ENCODE measurements at regions not wholly inside any gene's neighbourhood (a gene's known extent, or its start where the extent isn't known, plus 50 kb on each side); places are given as distances from the start of the nearest gene placed in this dataset.

GRCh38 chr14:87066221-87066817 is 926.7 kb downstream of the GALC start:
- Histone ChIP-seq H3K9ac (ENCODE audit: low read depth, low read length) (no peak overlapping the region), H3K36me3 (ENCODE audit: insufficient read depth, low read length) (no peaks in the 10 kb centered on the region), H3K9me3 (ENCODE audit: control insufficient read depth, insufficient read depth, low read length) (no peaks in the 10 kb centered on the region), H3K4me1 (ENCODE audit: insufficient read depth, low read length) (no peaks in the 10 kb centered on the region)

- H3K9ac ChIP-seq (ENCODE audit: low read depth, low read length), result no peak overlapping the region
- no peaks in the 10 kb centered on the region for H3K9me3 ChIP-seq (ENCODE audit: control insufficient read depth, insufficient read depth, low read length)
- H3K36me3 ChIP-seq (ENCODE audit: insufficient read depth, low read length), result no peaks in the 10 kb centered on the region
- no peaks in the 10 kb centered on the region for H3K4me1 ChIP-seq (ENCODE audit: insufficient read depth, low read length)
Observed at GRCh38 chr14:87065366-87065765, 927.6 kb downstream of the GALC start.

GRCh38 chr14:87063181-87063580 is 929.8 kb downstream of the GALC start:
- no peaks in the 10 kb centered on the region for H3K9me3 ChIP-seq (ENCODE audit: control insufficient read depth, insufficient read depth, low read length)
- no peaks in the 10 kb centered on the region for H3K36me3 ChIP-seq (ENCODE audit: insufficient read depth, low read length)
- H3K4me1 ChIP-seq (ENCODE audit: insufficient read depth, low read length), result no peaks in the 10 kb centered on the region
- no peak overlapping the region for H3K9ac ChIP-seq (ENCODE audit: low read depth, low read length)

- H3K36me3 ChIP-seq (ENCODE audit: insufficient read depth, low read length), result no peaks in the 10 kb centered on the region
- H3K9ac ChIP-seq (ENCODE audit: low read depth, low read length), result no peak overlapping the region
Observed at GRCh38 chr14:87060405-87060804, 932.6 kb downstream of the GALC start.

GRCh38 chr14:87059060-87059839 is 933.7 kb downstream of the GALC start:
- Histone ChIP-seq H3K4me1 (ENCODE audit: insufficient read depth, low read length) (no peaks in the 10 kb centered on the region), H3K36me3 (ENCODE audit: insufficient read depth, low read length) (no peaks in the 10 kb centered on the region), H3K9ac (ENCODE audit: low read depth, low read length) (no peak overlapping the region), H3K9me3 (ENCODE audit: control insufficient read depth, insufficient read depth, low read length) (no peaks in the 10 kb centered on the region)

More at GRCh38 chr14:87060405-87060804, 932.6 kb downstream of the GALC start:
- no peaks in the 10 kb centered on the region for H3K4me1 ChIP-seq (ENCODE audit: insufficient read depth, low read length)
- H3K9me3 ChIP-seq (ENCODE audit: control insufficient read depth, insufficient read depth, low read length), result no peaks in the 10 kb centered on the region

- Histone ChIP-seq H3K36me3 (ENCODE audit: insufficient read depth, low read length) (no peaks in the 10 kb centered on the region), H3K9me3 (ENCODE audit: control insufficient read depth, insufficient read depth, low read length) (no peaks in the 10 kb centered on the region), H3K4me1 (ENCODE audit: insufficient read depth, low read length) (no peaks in the 10 kb centered on the region), H3K9ac (ENCODE audit: low read depth, low read length) (no peak overlapping the region)
Observed at GRCh38 chr14:87055007-87055406, 938.0 kb downstream of the GALC start.

GRCh38 chr14:87052646-87053225 is 940.2 kb downstream of the GALC start:
- H3K4me1 ChIP-seq (ENCODE audit: insufficient read depth, low read length), result no peaks in the 10 kb centered on the region
- H3K9ac ChIP-seq (ENCODE audit: low read depth, low read length), result no peak overlapping the region
- no peaks in the 10 kb centered on the region for H3K9me3 ChIP-seq (ENCODE audit: control insufficient read depth, insufficient read depth, low read length)
- H3K36me3 ChIP-seq (ENCODE audit: insufficient read depth, low read length), result no peaks in the 10 kb centered on the region

- Histone ChIP-seq H3K9me3 (ENCODE audit: control insufficient read depth, insufficient read depth, low read length) (no peaks in the 10 kb centered on the region), H3K36me3 (ENCODE audit: insufficient read depth, low read length) (no peaks in the 10 kb centered on the region), H3K9ac (ENCODE audit: low read depth, low read length) (no peak overlapping the region), H3K4me1 (ENCODE audit: insufficient read depth, low read length) (no peaks in the 10 kb centered on the region)
Observed at GRCh38 chr14:87050421-87050820, 942.6 kb downstream of the GALC start.

GRCh38 chr14:87049950-87050349 is 943.0 kb downstream of the GALC start:
- Histone ChIP-seq H3K4me1 (ENCODE audit: insufficient read depth, low read length) (no peaks in the 10 kb centered on the region), H3K9ac (ENCODE audit: low read depth, low read length) (no peak overlapping the region), H3K36me3 (ENCODE audit: insufficient read depth, low read length) (no peaks in the 10 kb centered on the region), H3K9me3 (ENCODE audit: control insufficient read depth, insufficient read depth, low read length) (no peaks in the 10 kb centered on the region)

GRCh38 chr14:87046960-87047359 is 946.0 kb downstream of the GALC start:
- H3K9me3 ChIP-seq (ENCODE audit: control insufficient read depth, insufficient read depth, low read length), result no peaks in the 10 kb centered on the region
- H3K4me1 ChIP-seq (ENCODE audit: insufficient read depth, low read length), result no peaks in the 10 kb centered on the region
- no peaks in the 10 kb centered on the region for H3K36me3 ChIP-seq (ENCODE audit: insufficient read depth, low read length)
- no peak overlapping the region for H3K9ac ChIP-seq (ENCODE audit: low read depth, low read length)

GRCh38 chr14:87045956-87046355 is 947.0 kb downstream of the GALC start:
- Histone ChIP-seq H3K36me3 (ENCODE audit: insufficient read depth, low read length) (no peaks in the 10 kb centered on the region), H3K9me3 (ENCODE audit: control insufficient read depth, insufficient read depth, low read length) (no peaks in the 10 kb centered on the region), H3K9ac (ENCODE audit: low read depth, low read length) (no peak overlapping the region), H3K4me1 (ENCODE audit: insufficient read depth, low read length) (no peaks in the 10 kb centered on the region)

- H3K9me3 ChIP-seq (ENCODE audit: control insufficient read depth, insufficient read depth, low read length), result no peaks in the 10 kb centered on the region
- no peak overlapping the region for H3K9ac ChIP-seq (ENCODE audit: low read depth, low read length)
- H3K4me1 ChIP-seq (ENCODE audit: insufficient read depth, low read length), result no peaks in the 10 kb centered on the region
- no peaks in the 10 kb centered on the region for H3K36me3 ChIP-seq (ENCODE audit: insufficient read depth, low read length)
Observed at GRCh38 chr14:87045246-87045645, 947.7 kb downstream of the GALC start.

- H3K36me3 ChIP-seq (ENCODE audit: insufficient read depth, low read length), result no peaks in the 10 kb centered on the region
- H3K4me1 ChIP-seq (ENCODE audit: insufficient read depth, low read length), result no peaks in the 10 kb centered on the region
- H3K9me3 ChIP-seq (ENCODE audit: control insufficient read depth, insufficient read depth, low read length), result no peaks in the 10 kb centered on the region
- H3K9ac ChIP-seq (ENCODE audit: low read depth, low read length), result no peak overlapping the region
Observed at GRCh38 chr14:87044807-87045206, 948.2 kb downstream of the GALC start.

GRCh38 chr14:87043667-87044200 is 949.2 kb downstream of the GALC start:
- no peaks in the 10 kb centered on the region for H3K4me1 ChIP-seq (ENCODE audit: insufficient read depth, low read length)
- H3K36me3 ChIP-seq (ENCODE audit: insufficient read depth, low read length), result no peaks in the 10 kb centered on the region
- no peak overlapping the region for H3K9ac ChIP-seq (ENCODE audit: low read depth, low read length)
- no peaks in the 10 kb centered on the region for H3K9me3 ChIP-seq (ENCODE audit: control insufficient read depth, insufficient read depth, low read length)

- Histone ChIP-seq H3K36me3 (ENCODE audit: insufficient read depth, low read length) (no peaks in the 10 kb centered on the region), H3K9ac (ENCODE audit: low read depth, low read length) (no peak overlapping the region), H3K4me1 (ENCODE audit: insufficient read depth, low read length) (no peaks in the 10 kb centered on the region), H3K9me3 (ENCODE audit: control insufficient read depth, insufficient read depth, low read length) (no peaks in the 10 kb centered on the region)
Observed at GRCh38 chr14:87042354-87042753, 950.6 kb downstream of the GALC start.

Data from ES-I3 (cell line).